Neural progenitor cell (in vitro differentiated cells): ENCODE measurements at regions not wholly inside any gene's neighbourhood (a gene's known extent, or its start where the extent isn't known, plus 50 kb on each side); places are given as distances from the start of the nearest gene placed in this dataset.

Experiments used
- DNase-seq: peaks from one replicate; pipeline ENCODE4 v3.0.0-alpha.2; 2016; ENCODE audit warnings: low spot score
- H2AFZ ChIP-seq: fragments of 200-600 bp; sonication (generic); replicated peaks from 2 replicates; pipeline ENCODE4 v1.6.1; 2016; ENCODE audit warnings: antibody characterized with exemption
- H3F3A ChIP-seq: fragments of 200-600 bp; sonication (generic); 2 replicates; pipeline ENCODE4 v1.6.1; 2016; ENCODE audit warnings: antibody characterized with exemption, low read depth
- H3K27ac ChIP-seq: fragments of 200-600 bp; sonication (generic); 2 replicates; pipeline ENCODE4 v1.5.1; 2016; ENCODE audit warnings: mild to moderate bottlenecking
- H3K27me3 ChIP-seq: fragments of 200-600 bp; sonication (generic); 2 replicates; pipeline ENCODE4 v1.6.1; 2016; ENCODE audit warnings: mild to moderate bottlenecking, moderate library complexity
- H3K36me3 ChIP-seq: fragments of 200-600 bp; sonication (generic); 2 replicates; pipeline ENCODE4 v1.5.1; 2016
- H3K4me1 ChIP-seq: fragments of 200-600 bp; sonication (generic); 2 replicates; pipeline ENCODE4 v1.6.1; 2016; ENCODE audit warnings: mixed run types
- H3K4me2 ChIP-seq: fragments of 200-600 bp; sonication (generic); 2 replicates; pipeline ENCODE4 v1.6.1; 2016
- H3K4me3 ChIP-seq: fragments of 200-600 bp; sonication (generic); 2 replicates; pipeline ENCODE4 v1.5.1; 2016
- H3K79me2 ChIP-seq: fragments of 200-600 bp; sonication (generic); 2 replicates; pipeline ENCODE4 v1.6.1; 2016; ENCODE audit warnings: low read depth
- H3K9ac ChIP-seq: fragments of 200-600 bp; sonication (generic); 2 replicates; pipeline ENCODE4 v1.6.1; 2016
- H3K9me3 ChIP-seq: fragments of 200-600 bp; sonication (generic); 2 replicates; pipeline ENCODE4 v1.5.1; 2016; ENCODE audit warnings: low read depth
- H4K20me1 ChIP-seq: fragments of 200-600 bp; sonication (generic); 2 replicates; pipeline ENCODE4 v1.6.1; 2016; ENCODE audit warnings: low read depth
- H3K27ac Mint-ChIP-seq: 3 replicates; pipeline ENCODE4 v1.8.0; 2021; ENCODE audit warnings: mixed read lengths
- H3K27me3 Mint-ChIP-seq: 2 replicates; pipeline ENCODE4 v1.8.0; 2022; ENCODE audit warnings: low read depth, mild to moderate bottlenecking, inconsistent platforms, moderate library complexity, mixed read lengths; ENCODE audit not compliant: insufficient read depth
- H3K36me3 Mint-ChIP-seq: 3 replicates; pipeline ENCODE4 v1.8.0; 2021; ENCODE audit warnings: mixed read lengths
- H3K4me1 Mint-ChIP-seq: 3 replicates; pipeline ENCODE4 v1.8.0; 2021; ENCODE audit warnings: mixed read lengths
- H3K4me3 Mint-ChIP-seq: 3 replicates; pipeline ENCODE4 v1.8.0; 2021; ENCODE audit warnings: mild to moderate bottlenecking, moderate library complexity, mixed read lengths
- H3K9me3 Mint-ChIP-seq: 3 replicates; pipeline ENCODE4 v1.8.0; 2020; ENCODE audit warnings: mixed read lengths
- CTCF ChIP-seq: fragments of 200-600 bp; sonication (generic); IDR thresholded peaks from 2 replicates; pipeline ENCODE4 v1.5.1; 2017; ENCODE audit warnings: antibody characterized with exemption, mild to moderate bottlenecking
- EZH2 ChIP-seq: fragments of 200-600 bp; sonication (generic); IDR thresholded peaks from 2 replicates; pipeline ENCODE4 v1.6.1; 2017; ENCODE audit warnings: antibody characterized with exemption, mild to moderate bottlenecking, moderate library complexity
- EZH2phosphoT487 ChIP-seq: fragments of 200-600 bp; sonication (generic); IDR thresholded peaks from 2 replicates; pipeline ENCODE4 v1.6.1; 2017; ENCODE audit warnings: antibody characterized with exemption

- Histone ChIP-seq H2AFZ (no peak overlapping the region), H3K79me2 (no peaks in the 10 kb centered on the region), H4K20me1 (no peaks in the 10 kb centered on the region), H3K9ac (no peak overlapping the region), H3K27ac (no peak overlapping the region), H3K9me3 (no peaks in the 10 kb centered on the region), H3K36me3 (no peaks in the 10 kb centered on the region), H3K27me3 (no peaks in the 10 kb centered on the region), H3K4me1 (peaks cover 4% of the 10 kb centered on the region), H3K4me2 (no peak overlapping the region), H3K4me3 (no peak overlapping the region), H3F3A (no peaks in the 10 kb centered on the region)
- H3K36me3 Mint-ChIP-seq, result no peaks in the 10 kb centered on the region
- peaks cover 10% of the 10 kb centered on the region for H3K4me1 Mint-ChIP-seq
- peaks cover 10% of the 10 kb centered on the region for H3K27me3 Mint-ChIP-seq
- no peak for TF ChIP-seq EZH2
- TF ChIP-seq EZH2phosphoT487, result no peak
- no peak for TF ChIP-seq CTCF
- peak overlapping the region; percentile 34 for H3K27ac Mint-ChIP-seq
- no peak overlapping the region for H3K4me3 Mint-ChIP-seq
- DNase-seq, result no peak
- peaks cover 5% of the 10 kb centered on the region for H3K9me3 Mint-ChIP-seq
These were observed 109.6 kb downstream of the TMEM130 start for GRCh38 chr7:98760201-98760651.

- no peak for DNase-seq
- Mint-ChIP-seq H3K4me3 (no peak overlapping the region), H3K9me3 (peaks cover 5% of the 10 kb centered on the region), H3K27me3 (peaks cover 10% of the 10 kb centered on the region), H3K4me1 (peaks cover 10% of the 10 kb centered on the region), H3K36me3 (no peaks in the 10 kb centered on the region), H3K27ac (no peak overlapping the region)
- Histone ChIP-seq H3K27me3 (no peaks in the 10 kb centered on the region), H3K27ac (no peak overlapping the region), H3F3A (no peaks in the 10 kb centered on the region), H3K79me2 (no peaks in the 10 kb centered on the region), H3K4me1 (peaks cover 4% of the 10 kb centered on the region), H4K20me1 (no peaks in the 10 kb centered on the region), H3K9me3 (no peaks in the 10 kb centered on the region), H2AFZ (no peak overlapping the region), H3K9ac (no peak overlapping the region), H3K4me3 (no peak overlapping the region), H3K36me3 (no peaks in the 10 kb centered on the region), H3K4me2 (no peak overlapping the region)
- TF ChIP-seq EZH2 (no peak), CTCF (no peak), EZH2phosphoT487 (no peak)
These were observed 108.6 kb downstream of the TMEM130 start for GRCh38 chr7:98761225-98761624.

- H3K79me2 ChIP-seq, result no peaks in the 10 kb centered on the region
- H3K4me1 ChIP-seq, result peaks cover 4% of the 10 kb centered on the region
- H3F3A ChIP-seq, result no peaks in the 10 kb centered on the region
- H3K4me2 ChIP-seq, result no peak overlapping the region
- no peaks in the 10 kb centered on the region for H3K36me3 ChIP-seq
- no peak overlapping the region for H3K27ac Mint-ChIP-seq
- peaks cover 5% of the 10 kb centered on the region for H3K9me3 Mint-ChIP-seq
- H2AFZ ChIP-seq, result no peak overlapping the region
- peaks cover 10% of the 10 kb centered on the region for H3K4me1 Mint-ChIP-seq
- no peaks in the 10 kb centered on the region for H3K27me3 ChIP-seq
- H4K20me1 ChIP-seq, result no peaks in the 10 kb centered on the region
- no peak overlapping the region for H3K9ac ChIP-seq
- no peaks in the 10 kb centered on the region for H3K9me3 ChIP-seq
- no peak for DNase-seq
- H3K27me3 Mint-ChIP-seq, result peaks cover 10% of the 10 kb centered on the region
- H3K36me3 Mint-ChIP-seq, result no peaks in the 10 kb centered on the region
- peak overlapping the region; percentile 33 for H3K4me3 Mint-ChIP-seq
- no peak overlapping the region for H3K27ac ChIP-seq
- H3K4me3 ChIP-seq, result no peak overlapping the region
- no peak for TF ChIP-seq EZH2
- TF ChIP-seq CTCF, result no peak
These were observed 107.2 kb downstream of the TMEM130 start for GRCh38 chr7:98762620-98763019.

GRCh38 chr7:98763441-98763840 is 106.4 kb downstream of the TMEM130 start:
- H3K9ac ChIP-seq, result no peak overlapping the region
- Mint-ChIP-seq H3K4me3 (no peak overlapping the region), H3K27ac (no peak overlapping the region), H3K4me1 (peaks cover 13% of the 10 kb centered on the region), H3K36me3 (no peaks in the 10 kb centered on the region), H3K27me3 (peaks cover 5% of the 10 kb centered on the region), H3K9me3 (peaks cover 6% of the 10 kb centered on the region)
- H3K4me3 ChIP-seq, result no peak overlapping the region
- DNase-seq, result no peak
- no peak overlapping the region for H3K27ac ChIP-seq
- TF ChIP-seq EZH2 (no peak), EZH2phosphoT487 (no peak), CTCF (no peak)
- H3K79me2 ChIP-seq, result no peaks in the 10 kb centered on the region
- H4K20me1 ChIP-seq, result no peaks in the 10 kb centered on the region
- H3K9me3 ChIP-seq, result no peaks in the 10 kb centered on the region
- H3K4me1 ChIP-seq, result peaks cover 4% of the 10 kb centered on the region
- no peaks in the 10 kb centered on the region for H3K36me3 ChIP-seq
- no peak overlapping the region for H3K4me2 ChIP-seq
- H2AFZ ChIP-seq, result no peak overlapping the region
- H3F3A ChIP-seq, result no peaks in the 10 kb centered on the region
- H3K27me3 ChIP-seq, result no peaks in the 10 kb centered on the region
